HT-29 (cell line): ENCODE measurements at regions not wholly inside any gene's neighbourhood (a gene's known extent, or its start where the extent isn't known, plus 50 kb on each side); places are given as distances from the start of the nearest gene placed in this dataset.
"Not testable (repeated sequence)": the region's sequence is repeated elsewhere in the genome, so short reads cannot be mapped to it uniquely, and the experiment has no call there.

Source experiments
- DNase-seq: peaks from one replicate; pipeline ENCODE4 v3.0.0-alpha.2; 2015; ENCODE audit warnings: low spot score

GRCh38 chr3:124361566-124361965 lies 368.7 kb upstream of the UMPS start:
- DNase-seq: no peak

DNA sequence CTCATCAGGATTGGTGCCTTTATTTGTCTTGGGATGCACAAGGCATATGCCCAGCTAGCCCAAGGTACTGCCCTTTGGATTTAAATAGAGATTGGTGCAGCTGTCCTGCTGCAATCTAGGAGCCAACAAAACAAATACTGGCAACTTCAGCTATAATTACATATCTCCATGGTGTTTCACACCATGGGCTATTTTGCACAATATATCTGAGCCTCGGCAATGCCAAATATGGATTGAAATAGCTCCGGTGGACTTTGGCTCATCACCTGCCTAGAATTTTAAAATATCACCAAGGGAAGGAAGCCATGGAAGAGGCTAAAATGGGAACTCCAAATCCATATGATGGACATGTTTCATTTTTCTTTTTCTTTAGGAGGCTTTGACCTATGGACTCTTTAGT lies 367.8 kb upstream of the UMPS start:
- DNase-seq: no peak

DNA sequence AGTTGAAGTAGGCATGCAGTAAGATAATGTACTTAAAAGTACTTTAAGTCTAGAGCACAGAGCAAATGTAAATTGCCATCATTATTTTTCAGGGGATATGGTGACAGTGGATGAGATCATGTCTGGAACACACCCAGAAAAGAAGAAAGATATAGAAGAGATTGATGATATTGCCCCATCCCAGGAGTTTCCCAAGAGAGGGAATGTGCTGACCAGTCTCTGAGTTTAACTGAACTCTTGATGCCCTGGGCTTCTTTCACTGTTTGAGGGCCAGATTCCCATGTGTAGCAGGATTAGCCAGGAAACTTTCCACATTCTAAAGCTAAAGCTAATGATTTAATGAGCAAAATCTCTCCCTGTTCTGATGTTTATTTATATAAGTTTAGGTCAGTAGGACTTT lies 366.8 kb upstream of the UMPS start:
- no peak for DNase-seq

GRCh38 chr3:124364317-124365020 lies 365.8 kb upstream of the UMPS start:
- DNase-seq: no peak

DNA sequence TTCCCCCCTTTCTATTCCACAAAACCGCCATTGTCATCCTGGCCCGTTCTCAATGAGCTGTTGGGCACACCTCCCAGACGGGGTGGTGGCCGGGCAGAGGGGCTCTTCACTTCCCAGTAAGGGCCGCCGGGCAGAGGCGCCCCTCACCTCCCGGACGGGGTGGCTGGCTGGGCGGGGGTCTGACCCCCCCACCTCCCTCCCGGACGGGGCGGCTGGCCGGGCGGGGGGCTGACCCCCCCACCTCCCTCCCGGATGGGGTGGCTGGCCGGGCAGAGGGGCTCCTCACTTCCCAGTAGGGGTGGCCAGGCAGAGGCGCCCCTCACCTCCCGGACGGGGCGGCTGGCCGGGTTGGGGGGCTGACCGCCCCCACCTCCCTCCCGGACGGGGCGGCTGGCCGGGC lies 363.6 kb upstream of the UMPS start:
- DNase-seq: not testable (repeated sequence)

DNA sequence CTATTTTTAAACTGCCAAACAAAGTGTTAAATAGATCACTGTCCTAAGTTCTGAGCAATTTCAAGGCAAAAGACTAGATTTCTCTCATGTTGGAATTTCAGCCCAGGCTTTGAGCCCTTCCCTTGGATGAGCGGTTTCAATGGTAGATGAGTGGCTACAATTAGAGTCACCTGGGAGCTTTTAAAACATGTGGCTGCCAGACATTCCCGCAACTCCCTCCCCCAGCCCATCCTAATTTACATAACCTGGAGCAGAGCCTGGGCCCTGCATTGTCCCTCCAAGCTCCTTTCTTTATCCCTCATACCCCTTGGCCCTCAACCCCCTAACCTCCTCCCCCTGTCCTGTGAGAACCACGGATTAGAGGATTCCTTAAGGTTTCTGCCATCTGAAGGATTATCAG lies 357.5 kb upstream of the UMPS start:
- no peak for DNase-seq

DNA sequence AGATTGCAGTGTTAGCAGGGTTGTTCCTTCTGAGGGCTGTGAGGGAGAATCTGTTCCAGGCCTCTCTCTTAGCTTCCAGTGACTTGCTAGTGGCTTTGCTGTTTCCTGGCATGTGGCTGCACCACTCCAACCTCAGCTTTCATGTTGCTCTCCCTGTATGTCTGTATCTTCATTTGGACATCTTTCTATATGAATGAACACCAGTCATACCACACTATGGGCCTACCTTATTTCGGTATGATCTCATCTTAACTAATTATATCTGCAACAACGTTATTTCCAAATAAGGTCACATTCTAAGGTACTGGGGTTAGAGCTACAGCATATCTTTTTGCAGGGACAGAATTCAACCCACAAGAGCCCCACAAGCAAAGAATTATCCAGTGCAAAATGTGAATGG lies 356.7 kb upstream of the UMPS start:
- DNase-seq: no peak

DNA sequence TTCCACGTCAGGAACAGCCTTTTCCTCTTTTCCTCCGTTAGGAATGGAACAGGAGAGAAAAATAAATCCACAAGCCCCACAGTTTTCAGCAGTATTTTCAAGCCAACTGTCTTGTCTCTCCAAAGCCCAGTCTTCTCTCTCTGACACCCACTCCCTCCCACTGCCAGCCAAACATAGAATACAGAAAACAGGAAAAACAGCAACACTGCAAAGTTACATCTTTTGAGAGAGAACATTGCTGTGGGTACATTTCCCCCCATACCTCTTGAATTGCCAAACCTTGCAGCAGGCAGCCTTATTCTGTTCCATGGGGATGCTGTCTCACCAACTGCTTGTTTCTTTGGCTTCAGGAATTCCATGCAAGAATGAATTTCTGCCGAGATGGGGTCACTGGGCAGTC lies 355.7 kb upstream of the UMPS start:
- no peak for DNase-seq

DNA sequence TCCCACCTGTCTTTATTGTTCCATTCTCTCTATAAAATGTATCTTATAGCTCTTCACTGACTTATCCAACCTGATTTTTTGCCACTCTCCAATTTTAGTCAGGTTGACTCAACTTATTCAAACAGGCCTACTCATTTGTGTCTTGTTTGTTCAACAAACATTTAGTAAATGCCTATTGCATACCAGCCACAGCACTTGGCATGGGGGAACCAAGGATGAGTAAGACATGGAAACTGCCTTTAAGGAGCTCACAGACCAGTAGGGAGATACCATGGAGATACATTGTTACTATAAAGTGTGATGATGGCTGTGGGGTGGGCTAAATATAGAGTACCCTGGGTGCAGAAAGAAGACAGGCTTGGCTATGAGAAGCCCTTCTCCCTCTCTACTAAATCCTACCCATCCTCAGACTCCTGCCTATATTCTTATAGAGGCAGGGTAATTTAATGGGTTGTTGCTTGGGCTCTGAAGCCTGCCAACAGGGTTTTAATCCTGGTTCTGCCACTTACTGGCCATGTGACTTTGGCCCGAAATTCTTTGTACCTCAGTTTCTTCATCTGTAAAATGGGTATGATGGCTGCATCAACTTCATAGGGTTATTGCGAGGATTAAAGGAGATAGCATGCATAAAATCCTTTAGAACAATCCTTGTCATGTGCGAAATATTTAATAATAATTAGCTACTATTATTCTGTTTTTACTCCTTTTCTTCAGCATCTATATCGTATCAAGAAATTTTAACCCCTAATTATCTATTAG lies 348.5 kb upstream of the UMPS start:
- no peak for DNase-seq

DNA sequence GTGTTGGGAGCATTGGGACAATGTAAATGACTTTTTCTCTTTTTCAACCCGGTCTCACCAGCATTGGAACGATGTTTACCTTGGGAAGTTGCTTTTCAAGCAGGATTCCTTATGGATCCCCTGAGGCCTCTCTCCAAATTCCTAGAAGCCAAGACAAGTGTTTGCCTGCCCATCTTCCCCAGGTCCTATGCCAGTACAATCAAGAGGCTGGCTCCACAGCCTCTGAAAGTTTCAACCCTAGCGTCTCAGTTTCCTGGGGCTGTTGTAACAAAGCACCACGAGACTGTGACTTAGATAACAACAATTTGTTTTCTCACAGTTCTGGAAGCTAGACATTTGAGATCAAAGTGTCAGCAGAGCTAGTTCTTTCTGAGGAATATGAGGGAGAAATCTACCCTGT lies 347.2 kb upstream of the UMPS start:
- no peak for DNase-seq

GRCh38 chr3:124383846-124384466 lies 346.3 kb upstream of the UMPS start:
- DNase-seq: no peak

GRCh38 chr3:124384527-124384926 lies 345.7 kb upstream of the UMPS start:
- DNase-seq: no peak

GRCh38 chr3:124385996-124386395 lies 344.3 kb upstream of the UMPS start:
- no peak for DNase-seq

- DNase-seq: no peak
Measured at GRCh38 chr3:124386996-124387595, 343.2 kb upstream of the UMPS start.

- DNase-seq: no peak
Measured at GRCh38 chr3:124391774-124392173, 338.5 kb upstream of the UMPS start.

GRCh38 chr3:124393340-124393739 lies 336.9 kb upstream of the UMPS start:
- DNase-seq: no peak

- no peak for DNase-seq
Measured at GRCh38 chr3:124395162-124395561, 335.1 kb upstream of the UMPS start.

- no peak for DNase-seq
Measured at GRCh38 chr3:124395584-124396338, 334.5 kb upstream of the UMPS start.

- DNase-seq: no peak
Measured at GRCh38 chr3:124396339-124396950, 333.8 kb upstream of the UMPS start.

DNA sequence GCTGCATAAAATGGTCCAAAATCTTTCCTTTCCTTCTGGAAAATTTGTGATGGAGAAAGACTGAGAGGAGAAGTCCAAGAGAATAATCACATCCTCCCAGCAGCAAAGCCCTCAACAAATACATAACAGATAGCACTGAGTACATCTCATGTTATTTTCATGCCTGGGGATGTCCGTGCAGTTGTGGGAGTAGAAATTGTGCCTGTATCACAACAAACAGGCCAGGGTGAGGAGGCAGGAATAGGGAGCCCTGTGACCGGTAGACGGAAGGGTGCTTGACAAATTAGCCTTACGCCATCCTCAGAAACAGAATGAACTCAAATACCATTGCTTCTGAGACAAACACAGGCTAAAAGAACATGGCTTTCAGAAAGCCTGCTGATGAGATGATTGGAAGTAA lies 333.2 kb upstream of the UMPS start:
- no peak for DNase-seq

DNA sequence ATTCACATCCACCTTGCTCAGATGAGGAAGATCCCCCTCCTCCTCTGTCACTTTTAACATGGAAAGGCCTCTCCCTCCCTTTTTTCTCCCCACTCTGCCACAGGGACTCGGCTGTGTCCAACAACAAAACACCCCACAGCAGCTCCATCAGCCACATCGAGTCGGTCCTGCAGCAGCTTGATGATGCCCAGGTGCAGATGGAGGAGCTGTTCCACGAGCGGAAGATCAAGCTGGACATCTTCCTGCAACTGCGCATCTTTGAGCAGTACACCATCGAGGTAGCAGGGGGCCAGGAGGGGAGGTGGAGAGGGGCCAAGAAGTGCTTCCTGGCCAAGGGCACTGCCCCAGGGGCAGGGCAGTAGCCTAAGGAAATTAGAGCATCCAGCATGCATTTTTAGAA lies 331.7 kb upstream of the UMPS start:
- no peak for DNase-seq
